Breast epithelium (tissue), 3 donors: ENCODE measurements at regions not wholly inside any gene's neighbourhood (a gene's known extent, or its start where the extent isn't known, plus 50 kb on each side); places are given as distances from the start of the nearest gene placed in this dataset.

ENCODE experiments used
- POLR2AphosphoS5 ChIP-seq, 3 donors: sonication (generic); formaldehyde crosslinking; IDR thresholded peaks; one replicate each; pipeline ENCODE4 v1.6.1; 2017; ENCODE audit warnings: antibody characterized with exemption in 3 of 3
- TF ChIP-seq, protein P1 (sequence below), 3 donors: fragments of 450-650 bp; IDR thresholded peaks; one replicate each; pipeline ENCODE4 v1.5.1; 2016 to 2017; ENCODE audit warnings: antibody characterized with exemption in 3 of 3, mild to moderate bottlenecking in 3 of 3, moderate library complexity in 3 of 3

DNA sequence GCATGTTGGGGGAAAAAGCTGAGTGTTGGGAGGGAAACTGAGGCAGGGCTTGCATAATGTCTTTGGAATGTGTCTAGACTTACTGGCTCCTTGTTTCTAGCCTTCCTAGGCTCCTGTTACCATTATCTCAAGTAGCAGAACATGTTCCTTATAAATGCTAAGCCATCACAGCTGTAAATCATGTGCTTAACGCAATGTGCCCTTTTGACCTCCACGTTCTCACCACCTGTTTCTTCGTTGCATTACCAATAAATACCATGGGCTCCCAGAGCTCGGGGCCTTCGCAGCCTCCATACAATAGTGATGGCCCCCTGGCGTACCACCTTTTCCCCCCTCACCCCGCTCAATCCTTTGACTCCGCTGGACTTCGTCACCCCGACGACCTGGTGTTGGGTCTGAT is 54.0 kb upstream of the CWC22 start:
- TF ChIP-seq POLR2AphosphoS5 (IDR thresholded peaks at IDR 0.05), result no peak
- TF ChIP-seq, protein P1, sequence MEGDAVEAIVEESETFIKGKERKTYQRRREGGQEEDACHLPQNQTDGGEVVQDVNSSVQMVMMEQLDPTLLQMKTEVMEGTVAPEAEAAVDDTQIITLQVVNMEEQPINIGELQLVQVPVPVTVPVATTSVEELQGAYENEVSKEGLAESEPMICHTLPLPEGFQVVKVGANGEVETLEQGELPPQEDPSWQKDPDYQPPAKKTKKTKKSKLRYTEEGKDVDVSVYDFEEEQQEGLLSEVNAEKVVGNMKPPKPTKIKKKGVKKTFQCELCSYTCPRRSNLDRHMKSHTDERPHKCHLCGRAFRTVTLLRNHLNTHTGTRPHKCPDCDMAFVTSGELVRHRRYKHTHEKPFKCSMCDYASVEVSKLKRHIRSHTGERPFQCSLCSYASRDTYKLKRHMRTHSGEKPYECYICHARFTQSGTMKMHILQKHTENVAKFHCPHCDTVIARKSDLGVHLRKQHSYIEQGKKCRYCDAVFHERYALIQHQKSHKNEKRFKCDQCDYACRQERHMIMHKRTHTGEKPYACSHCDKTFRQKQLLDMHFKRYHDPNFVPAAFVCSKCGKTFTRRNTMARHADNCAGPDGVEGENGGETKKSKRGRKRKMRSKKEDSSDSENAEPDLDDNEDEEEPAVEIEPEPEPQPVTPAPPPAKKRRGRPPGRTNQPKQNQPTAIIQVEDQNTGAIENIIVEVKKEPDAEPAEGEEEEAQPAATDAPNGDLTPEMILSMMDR (IDR thresholded peaks at IDR 0.05), result no peak
